ENCODE measurements at regions not wholly inside any gene's neighbourhood (a gene's known extent, or its start where the extent isn't known, plus 50 kb on each side); places are given as distances from the start of the nearest gene placed in this dataset.

DNA sequence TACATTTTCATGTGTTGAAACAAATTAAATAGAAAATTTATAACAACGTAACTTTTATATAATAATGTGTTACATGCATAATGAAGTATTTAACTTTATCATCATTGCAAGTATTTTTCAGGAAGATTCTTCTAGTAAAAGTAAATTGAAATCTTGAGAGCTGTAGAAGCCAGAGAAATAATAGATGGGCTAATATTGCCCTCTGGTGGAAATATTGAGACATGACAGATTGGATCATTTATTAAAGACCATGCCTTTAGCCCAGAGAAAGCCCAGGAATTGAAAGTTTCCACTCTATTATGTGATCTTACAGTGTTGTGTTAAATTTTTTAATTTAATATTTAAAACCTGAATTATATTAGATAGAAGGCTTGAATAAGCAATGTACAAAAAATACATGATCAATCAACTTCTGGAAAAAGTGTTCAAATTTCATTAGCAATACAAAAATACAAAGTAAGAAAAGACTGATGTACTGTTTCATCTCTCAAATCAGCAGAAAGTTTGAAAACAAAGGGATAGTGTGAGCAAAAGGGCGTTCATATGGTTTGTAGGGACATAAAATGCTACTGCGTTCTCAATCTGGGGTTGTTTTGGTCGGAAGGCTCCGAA is 52.7 kb upstream of the SPTSSB start:
- no peak overlapping the region for H3K27ac ChIP-seq (ENCODE audit: poor library complexity, severe bottlenecking)
- peaks cover 19% of the 10 kb centered on the region for H3K4me1 ChIP-seq (ENCODE audit: insufficient read depth, poor library complexity, severe bottlenecking)
- no peak for ATAC-seq (ENCODE audit: low read depth)
- no peak for DNase-seq (ENCODE audit: low spot score)
- H3K9me3 ChIP-seq (ENCODE audit: severe bottlenecking), result no peaks in the 10 kb centered on the region
- TF ChIP-seq, protein P1, sequence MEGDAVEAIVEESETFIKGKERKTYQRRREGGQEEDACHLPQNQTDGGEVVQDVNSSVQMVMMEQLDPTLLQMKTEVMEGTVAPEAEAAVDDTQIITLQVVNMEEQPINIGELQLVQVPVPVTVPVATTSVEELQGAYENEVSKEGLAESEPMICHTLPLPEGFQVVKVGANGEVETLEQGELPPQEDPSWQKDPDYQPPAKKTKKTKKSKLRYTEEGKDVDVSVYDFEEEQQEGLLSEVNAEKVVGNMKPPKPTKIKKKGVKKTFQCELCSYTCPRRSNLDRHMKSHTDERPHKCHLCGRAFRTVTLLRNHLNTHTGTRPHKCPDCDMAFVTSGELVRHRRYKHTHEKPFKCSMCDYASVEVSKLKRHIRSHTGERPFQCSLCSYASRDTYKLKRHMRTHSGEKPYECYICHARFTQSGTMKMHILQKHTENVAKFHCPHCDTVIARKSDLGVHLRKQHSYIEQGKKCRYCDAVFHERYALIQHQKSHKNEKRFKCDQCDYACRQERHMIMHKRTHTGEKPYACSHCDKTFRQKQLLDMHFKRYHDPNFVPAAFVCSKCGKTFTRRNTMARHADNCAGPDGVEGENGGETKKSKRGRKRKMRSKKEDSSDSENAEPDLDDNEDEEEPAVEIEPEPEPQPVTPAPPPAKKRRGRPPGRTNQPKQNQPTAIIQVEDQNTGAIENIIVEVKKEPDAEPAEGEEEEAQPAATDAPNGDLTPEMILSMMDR (IDR thresholded peaks at IDR 0.05; ENCODE audit: poor library complexity, severe bottlenecking), result peak; percentile 82
- no peaks in the 10 kb centered on the region for H3K27me3 ChIP-seq (ENCODE audit: insufficient read depth, poor library complexity, severe bottlenecking)
- H3K4me3 ChIP-seq (ENCODE audit: severe bottlenecking), result no peak overlapping the region
- H3K36me3 ChIP-seq (ENCODE audit: low read depth), result no peaks in the 10 kb centered on the region

DNA sequence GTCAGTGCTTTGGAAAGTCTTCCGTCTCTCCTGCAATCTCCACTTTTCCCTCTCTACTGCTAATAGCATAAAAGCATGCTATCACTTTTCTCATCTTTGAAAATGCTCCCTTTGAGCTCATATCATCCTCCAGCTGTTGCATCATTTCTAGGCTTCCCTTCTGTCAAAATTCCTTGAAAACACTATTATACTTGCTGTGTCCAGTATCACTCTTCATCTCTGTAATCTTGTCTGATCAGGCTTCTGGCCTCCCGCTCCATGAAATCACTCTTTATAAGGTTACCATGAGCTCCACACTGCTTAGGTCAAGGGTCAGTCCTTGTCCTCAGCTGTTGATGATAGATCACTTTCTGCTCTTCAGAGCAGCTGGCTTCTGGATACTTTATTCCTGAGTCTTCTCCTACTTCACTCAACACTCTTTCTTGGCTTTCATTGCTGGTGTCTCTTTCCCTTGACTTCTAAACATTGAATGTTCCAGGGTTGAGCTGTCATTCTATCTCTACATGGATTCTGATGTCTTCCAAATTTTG is 50.9 kb upstream of the SPTSSB start:
- DNase-seq (ENCODE audit: low spot score) (no peak), ATAC-seq (ENCODE audit: low read depth) (no peak)
- peaks cover 19% of the 10 kb centered on the region for H3K4me1 ChIP-seq (ENCODE audit: insufficient read depth, poor library complexity, severe bottlenecking)
- TF ChIP-seq, protein P1 (IDR thresholded peaks at IDR 0.05; ENCODE audit: poor library complexity, severe bottlenecking), result no peak
- H3K9me3 ChIP-seq (ENCODE audit: severe bottlenecking), result no peaks in the 10 kb centered on the region
- no peaks in the 10 kb centered on the region for H3K36me3 ChIP-seq (ENCODE audit: low read depth)
- no peak overlapping the region for H3K27ac ChIP-seq (ENCODE audit: poor library complexity, severe bottlenecking)
- H3K4me3 ChIP-seq (ENCODE audit: severe bottlenecking), result no peak overlapping the region
- H3K27me3 ChIP-seq (ENCODE audit: insufficient read depth, poor library complexity, severe bottlenecking), result no peaks in the 10 kb centered on the region
